ENCODE measurements at regions not wholly inside any gene's neighbourhood (a gene's known extent, or its start where the extent isn't known, plus 50 kb on each side); places are given as distances from the start of the nearest gene placed in this dataset.

DNA sequence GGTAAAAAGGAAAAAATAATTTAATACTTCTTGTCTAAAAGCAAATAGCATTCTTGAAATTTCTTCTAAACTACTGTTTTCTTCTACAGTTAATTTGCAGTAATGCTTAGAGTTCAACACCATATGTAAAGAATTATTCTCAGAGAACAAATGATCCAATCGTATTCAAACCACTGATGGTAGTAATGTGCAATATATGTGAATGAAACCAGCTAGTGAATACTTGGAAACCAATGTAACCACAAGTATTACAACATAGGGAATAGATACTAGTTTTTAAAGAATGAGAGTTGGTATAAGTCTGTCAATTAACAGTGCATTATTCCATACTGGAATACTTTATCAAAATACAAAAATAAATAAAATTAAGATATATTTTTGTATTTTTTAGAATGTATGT lies 850.0 kb downstream of the DIPK2A start:
- Mint-ChIP-seq H3K4me3 (ENCODE audit: low read depth) (no peak overlapping the region), H3K36me3 (ENCODE audit: insufficient read depth) (no peaks in the 10 kb centered on the region), H3K27me3 (no peaks in the 10 kb centered on the region), H3K9me3 (ENCODE audit: low read depth) (no peaks in the 10 kb centered on the region), H3K4me1 (ENCODE audit: low read depth) (peaks cover 18% of the 10 kb centered on the region), H3K27ac (no peak overlapping the region)
- no peak for DNase-seq (ENCODE audit: low spot score, unreplicated experiment)
- TF ChIP-seq, protein P1, sequence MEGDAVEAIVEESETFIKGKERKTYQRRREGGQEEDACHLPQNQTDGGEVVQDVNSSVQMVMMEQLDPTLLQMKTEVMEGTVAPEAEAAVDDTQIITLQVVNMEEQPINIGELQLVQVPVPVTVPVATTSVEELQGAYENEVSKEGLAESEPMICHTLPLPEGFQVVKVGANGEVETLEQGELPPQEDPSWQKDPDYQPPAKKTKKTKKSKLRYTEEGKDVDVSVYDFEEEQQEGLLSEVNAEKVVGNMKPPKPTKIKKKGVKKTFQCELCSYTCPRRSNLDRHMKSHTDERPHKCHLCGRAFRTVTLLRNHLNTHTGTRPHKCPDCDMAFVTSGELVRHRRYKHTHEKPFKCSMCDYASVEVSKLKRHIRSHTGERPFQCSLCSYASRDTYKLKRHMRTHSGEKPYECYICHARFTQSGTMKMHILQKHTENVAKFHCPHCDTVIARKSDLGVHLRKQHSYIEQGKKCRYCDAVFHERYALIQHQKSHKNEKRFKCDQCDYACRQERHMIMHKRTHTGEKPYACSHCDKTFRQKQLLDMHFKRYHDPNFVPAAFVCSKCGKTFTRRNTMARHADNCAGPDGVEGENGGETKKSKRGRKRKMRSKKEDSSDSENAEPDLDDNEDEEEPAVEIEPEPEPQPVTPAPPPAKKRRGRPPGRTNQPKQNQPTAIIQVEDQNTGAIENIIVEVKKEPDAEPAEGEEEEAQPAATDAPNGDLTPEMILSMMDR (IDR thresholded peaks at IDR 0.05; ENCODE audit: unreplicated experiment) = no peak

DNA sequence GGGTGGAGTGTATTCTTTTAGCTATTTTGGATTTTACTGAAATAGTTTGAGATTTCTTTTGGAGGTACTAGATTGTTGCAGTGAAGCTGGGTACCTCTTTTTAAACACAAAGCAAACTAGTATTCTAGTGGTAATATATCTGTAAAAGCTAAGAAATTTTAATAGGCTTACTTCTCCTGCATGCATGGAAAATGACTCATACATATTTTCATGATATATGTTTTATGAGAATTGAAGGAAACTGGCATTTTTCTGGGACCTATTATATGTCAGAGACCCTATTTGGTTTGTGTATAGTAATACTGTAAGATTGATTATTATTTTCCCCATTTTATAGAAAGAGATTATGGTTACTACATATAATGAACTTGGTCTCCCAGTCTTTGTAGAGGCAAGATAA lies 851.0 kb downstream of the DIPK2A start:
- no peak for DNase-seq (ENCODE audit: low spot score, unreplicated experiment)
- Mint-ChIP-seq H3K27me3 (no peaks in the 10 kb centered on the region), H3K36me3 (ENCODE audit: insufficient read depth) (no peaks in the 10 kb centered on the region), H3K9me3 (ENCODE audit: low read depth) (no peaks in the 10 kb centered on the region), H3K4me1 (ENCODE audit: low read depth) (peaks cover 16% of the 10 kb centered on the region), H3K27ac (no peak overlapping the region), H3K4me3 (ENCODE audit: low read depth) (no peak overlapping the region)
- TF ChIP-seq, protein P1 (IDR thresholded peaks at IDR 0.05; ENCODE audit: unreplicated experiment) = no peak

DNA sequence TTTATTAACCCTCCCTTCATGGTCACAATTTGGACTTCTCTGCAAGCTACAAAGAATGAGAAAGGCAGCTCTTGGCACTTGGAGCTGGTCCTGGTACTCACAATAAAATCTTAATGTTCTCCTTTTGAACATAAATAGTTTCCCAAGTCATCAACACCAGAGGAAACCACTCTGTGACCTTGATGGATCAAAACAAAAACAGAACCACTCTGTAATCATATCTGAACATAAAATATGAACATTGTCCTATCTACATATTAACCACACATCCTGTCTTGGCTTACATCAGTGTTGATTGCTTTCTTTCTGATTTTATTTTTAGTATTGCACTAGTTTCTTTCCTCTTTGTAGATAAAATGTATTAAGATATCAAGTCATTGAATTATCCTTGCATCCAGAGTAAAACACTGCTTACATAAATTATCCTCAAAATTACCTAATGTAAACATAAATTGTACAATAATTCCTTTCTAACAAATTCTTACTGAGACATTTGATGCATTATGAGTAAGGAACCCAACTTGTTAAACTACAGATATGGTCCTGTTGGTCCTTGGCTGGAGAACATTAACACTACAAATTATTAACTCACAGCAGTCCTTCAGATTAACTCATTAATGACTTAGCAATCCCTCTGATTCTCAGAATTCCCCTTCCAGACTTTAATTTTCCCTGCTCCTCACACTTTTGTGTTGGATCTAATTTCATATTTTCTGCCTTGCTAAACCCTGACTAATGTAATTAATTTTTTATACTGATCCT lies 860.5 kb downstream of the DIPK2A start:
- no peak overlapping the region for H3K4me3 Mint-ChIP-seq (ENCODE audit: low read depth)
- no peaks in the 10 kb centered on the region for H3K36me3 Mint-ChIP-seq (ENCODE audit: insufficient read depth)
- H3K4me1 Mint-ChIP-seq (ENCODE audit: low read depth) = peaks cover 5% of the 10 kb centered on the region
- TF ChIP-seq, protein P1 (IDR thresholded peaks at IDR 0.05; ENCODE audit: unreplicated experiment) = no peak
- no peak overlapping the region for H3K27ac Mint-ChIP-seq
- no peaks in the 10 kb centered on the region for H3K27me3 Mint-ChIP-seq
- peaks cover 13% of the 10 kb centered on the region for H3K9me3 Mint-ChIP-seq (ENCODE audit: low read depth)
- DNase-seq (ENCODE audit: low spot score, unreplicated experiment) = no peak

DNA sequence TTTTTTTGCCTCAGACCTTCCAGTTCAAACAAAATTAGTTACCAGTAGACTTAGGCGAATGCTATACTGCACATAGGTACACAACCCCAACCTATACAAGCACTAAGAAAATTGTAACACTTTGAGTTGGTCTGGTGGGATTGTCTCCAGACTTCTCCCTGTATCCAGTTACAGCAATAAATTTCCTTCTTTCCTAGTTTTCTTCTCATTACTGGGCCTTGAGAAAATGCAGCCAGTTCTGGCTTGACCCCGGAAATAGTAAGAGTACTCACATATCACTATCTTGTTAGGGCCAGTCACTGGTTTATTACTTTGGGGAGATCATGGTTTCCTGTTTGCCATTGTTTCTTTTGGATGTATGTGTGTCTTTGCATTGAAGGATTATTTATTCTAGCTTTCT lies 868.4 kb downstream of the DIPK2A start:
- peaks cover 30% of the 10 kb centered on the region for H3K9me3 Mint-ChIP-seq (ENCODE audit: low read depth)
- no peak overlapping the region for H3K4me3 Mint-ChIP-seq (ENCODE audit: low read depth)
- H3K27me3 Mint-ChIP-seq = no peaks in the 10 kb centered on the region
- H3K36me3 Mint-ChIP-seq (ENCODE audit: insufficient read depth) = peaks cover 3% of the 10 kb centered on the region
- TF ChIP-seq, protein P1 (IDR thresholded peaks at IDR 0.05; ENCODE audit: unreplicated experiment) = no peak
- DNase-seq (ENCODE audit: low spot score, unreplicated experiment) = no peak
- no peak overlapping the region for H3K27ac Mint-ChIP-seq
- H3K4me1 Mint-ChIP-seq (ENCODE audit: low read depth) = no peaks in the 10 kb centered on the region

DNA sequence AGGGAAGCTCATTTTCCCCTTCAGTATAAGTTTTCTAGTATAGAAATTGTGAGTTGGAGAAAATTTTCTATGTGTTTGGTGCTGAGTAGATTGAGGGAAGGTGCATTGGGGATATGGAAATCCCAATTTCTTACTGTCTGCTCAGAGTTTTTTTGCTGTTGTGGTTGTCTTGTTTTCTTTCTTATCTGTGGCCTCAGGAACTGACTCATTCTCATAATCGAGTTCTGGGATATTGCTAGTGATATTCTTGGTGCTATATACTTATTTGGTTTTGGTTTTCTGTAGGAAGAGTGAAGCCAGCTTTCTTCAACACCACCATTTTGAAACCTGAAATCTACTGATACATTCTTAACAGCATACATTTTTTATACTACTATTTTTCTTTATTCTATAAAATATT lies 869.2 kb downstream of the DIPK2A start:
- no peak overlapping the region for H3K27ac Mint-ChIP-seq
- H3K4me3 Mint-ChIP-seq (ENCODE audit: low read depth) = no peak overlapping the region
- TF ChIP-seq, protein P1 (IDR thresholded peaks at IDR 0.05; ENCODE audit: unreplicated experiment) = no peak
- no peak for DNase-seq (ENCODE audit: low spot score, unreplicated experiment)
- H3K36me3 Mint-ChIP-seq (ENCODE audit: insufficient read depth) = peaks cover 3% of the 10 kb centered on the region
- H3K4me1 Mint-ChIP-seq (ENCODE audit: low read depth) = no peaks in the 10 kb centered on the region
- H3K27me3 Mint-ChIP-seq = no peaks in the 10 kb centered on the region
- H3K9me3 Mint-ChIP-seq (ENCODE audit: low read depth) = peaks cover 23% of the 10 kb centered on the region

All from progenitor cell of endocrine pancreas (in vitro differentiated cells).